HG02610 (cell line): ENCODE measurements at regions not wholly inside any gene's neighbourhood (a gene's known extent, or its start where the extent isn't known, plus 50 kb on each side); places are given as distances from the start of the nearest gene placed in this dataset.

Experiments
- ATAC-seq: cut with Tn5 transposase; IDR thresholded peaks from one replicate; pipeline ENCODE4 v1.9.1; 2021; ENCODE audit warnings: mild to moderate bottlenecking, moderate library complexity; ENCODE audit not compliant: unreplicated experiment

DNA sequence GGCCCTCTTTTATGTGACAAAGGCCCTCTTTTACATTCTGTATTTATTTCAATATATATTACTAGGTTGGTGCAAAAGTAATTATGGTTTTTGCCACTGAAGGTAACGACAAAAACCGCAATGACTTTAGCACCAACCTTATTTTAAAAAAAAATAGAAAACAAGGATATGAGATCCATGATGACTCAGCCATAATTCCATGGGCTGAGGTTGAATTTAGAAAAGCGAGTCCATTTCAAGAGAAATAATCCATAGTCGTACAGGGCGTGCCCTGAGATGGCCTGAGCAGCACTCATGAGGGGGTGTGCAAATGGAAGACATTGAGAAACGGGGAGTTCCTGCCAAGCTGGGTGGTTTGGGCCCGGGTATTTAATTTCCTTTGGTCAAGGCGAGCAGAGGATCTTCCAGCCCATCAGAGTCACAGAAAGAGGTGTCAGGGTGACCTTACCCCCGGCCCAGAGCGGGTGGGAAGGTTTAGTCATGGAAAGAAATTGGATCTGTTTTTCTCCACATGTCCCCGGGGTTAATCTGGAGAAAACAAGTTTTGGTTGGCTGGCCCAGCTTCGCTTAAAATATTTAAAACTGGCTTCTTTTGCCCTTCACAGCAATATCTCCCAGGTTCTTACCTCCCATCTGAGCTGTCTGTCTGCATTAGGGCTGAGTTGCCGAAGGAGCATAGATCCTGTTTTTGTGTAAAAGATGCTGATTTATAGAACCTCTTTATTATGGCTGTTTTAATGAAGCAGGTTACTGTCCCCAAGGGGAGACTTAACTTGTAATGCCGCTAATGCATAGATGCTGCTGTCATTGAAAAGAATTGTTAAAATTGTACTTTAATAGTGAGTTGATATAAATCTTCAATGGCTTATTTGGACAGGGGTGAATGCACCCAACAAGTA lies 255.6 kb downstream of the PREX1 start:
- ATAC-seq, result no peak

GRCh38 chr20:48569679-48570078 lies 258.1 kb downstream of the PREX1 start:
- ATAC-seq, result no peak

DNA sequence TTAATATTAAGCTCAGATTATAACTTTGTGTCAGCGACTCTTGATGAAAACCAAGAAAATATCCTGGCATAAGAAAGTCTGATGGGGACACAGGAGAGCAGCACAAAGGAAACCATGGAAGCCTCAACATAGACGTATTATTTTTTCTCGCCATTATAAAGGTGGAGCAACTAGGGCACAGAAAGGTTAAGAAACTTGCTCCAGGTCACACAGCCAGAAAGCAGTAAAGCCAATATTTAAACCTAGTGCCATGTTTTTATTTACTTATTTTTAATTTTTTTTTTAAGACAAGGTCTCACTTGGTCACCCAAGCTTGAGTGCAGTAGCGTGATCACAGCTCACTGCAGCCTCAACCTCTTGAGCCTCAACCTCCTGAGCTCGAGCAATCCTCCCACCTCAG lies 259.3 kb downstream of the PREX1 start:
- ATAC-seq, result no peak

DNA sequence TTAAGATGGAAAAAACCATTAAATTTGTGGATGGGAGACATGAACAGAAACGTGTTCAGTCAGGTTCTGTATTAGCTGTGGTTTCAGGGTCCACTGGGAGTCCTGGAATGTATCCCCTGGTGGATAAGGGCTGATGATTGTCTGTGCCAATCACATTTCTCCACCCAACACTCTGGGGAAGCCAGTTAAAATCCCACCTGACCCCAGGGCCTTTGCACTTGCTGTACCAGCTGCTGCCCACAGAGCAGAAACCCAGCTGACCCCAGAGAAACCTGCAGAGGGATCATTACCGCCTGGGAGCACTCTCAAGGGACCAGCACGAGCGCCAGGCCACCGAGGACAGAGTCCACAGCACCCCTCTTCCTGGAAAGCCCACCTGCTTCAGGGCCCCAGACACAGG lies 260.7 kb downstream of the PREX1 start:
- no peak for ATAC-seq

DNA sequence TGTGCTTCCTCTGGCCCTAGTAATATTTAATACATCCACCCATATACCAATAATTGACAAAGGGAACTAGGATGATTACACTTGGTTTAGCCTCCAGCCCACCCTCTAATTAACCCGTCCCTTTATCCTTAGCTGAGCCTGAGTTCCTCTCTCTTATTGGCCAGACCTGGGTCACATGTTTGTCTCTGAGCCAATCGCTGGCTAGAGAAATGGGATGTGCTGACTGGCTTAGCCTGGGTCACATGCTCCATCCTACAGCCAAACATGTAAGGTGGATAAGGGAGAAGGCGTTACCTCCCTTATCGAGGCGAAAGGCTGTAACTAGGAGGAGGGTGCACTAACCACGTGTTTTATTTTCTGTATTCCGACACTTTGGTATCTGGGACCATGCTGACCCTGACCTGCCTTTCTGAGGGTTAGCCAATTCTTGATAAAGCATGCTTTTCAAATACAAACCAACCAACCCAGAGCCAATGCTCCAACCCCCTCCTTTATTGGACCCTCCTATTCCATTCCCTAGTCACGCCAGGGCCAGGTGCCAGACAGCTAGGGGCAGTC lies 262.7 kb downstream of the PREX1 start:
- ATAC-seq, result no peak

DNA sequence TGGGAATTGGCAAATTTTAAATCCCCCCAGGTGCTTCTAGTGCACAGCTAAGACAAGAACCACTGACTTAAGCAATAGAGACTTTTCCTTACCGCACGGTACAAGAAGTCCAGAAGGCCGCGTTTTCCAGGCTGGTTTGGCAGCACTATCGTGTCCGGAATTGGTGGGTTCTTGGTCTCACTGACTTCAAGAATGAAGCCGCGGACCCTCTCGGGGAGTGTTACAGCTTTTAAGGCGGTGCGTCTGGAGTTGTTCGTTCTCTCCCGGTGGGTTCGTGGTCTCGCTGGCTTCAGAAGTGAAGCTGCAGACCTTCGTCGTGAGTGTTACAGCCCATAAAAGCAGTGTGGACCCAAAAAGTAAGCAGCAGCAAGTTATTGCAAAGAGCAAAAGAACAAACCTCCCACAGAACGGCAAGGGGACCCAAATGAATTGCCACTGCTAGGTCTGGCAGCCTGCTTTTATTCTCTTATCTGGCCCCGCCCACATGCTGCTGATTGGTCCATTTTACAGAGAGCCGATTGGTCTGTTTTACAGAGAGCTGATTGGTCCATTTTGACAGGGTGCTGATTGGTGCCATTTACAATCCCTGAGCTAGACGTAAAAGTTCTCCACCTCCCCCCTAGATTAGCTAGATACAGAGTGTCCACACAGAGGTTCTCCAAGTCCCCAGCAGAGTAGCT lies 264.5 kb downstream of the PREX1 start:
- ATAC-seq, result no peak

GRCh38 chr20:48562586-48563116 lies 265.1 kb downstream of the PREX1 start:
- ATAC-seq, result no peak

GRCh38 chr20:48558906-48559305 lies 268.9 kb downstream of the PREX1 start:
- no peak for ATAC-seq

DNA sequence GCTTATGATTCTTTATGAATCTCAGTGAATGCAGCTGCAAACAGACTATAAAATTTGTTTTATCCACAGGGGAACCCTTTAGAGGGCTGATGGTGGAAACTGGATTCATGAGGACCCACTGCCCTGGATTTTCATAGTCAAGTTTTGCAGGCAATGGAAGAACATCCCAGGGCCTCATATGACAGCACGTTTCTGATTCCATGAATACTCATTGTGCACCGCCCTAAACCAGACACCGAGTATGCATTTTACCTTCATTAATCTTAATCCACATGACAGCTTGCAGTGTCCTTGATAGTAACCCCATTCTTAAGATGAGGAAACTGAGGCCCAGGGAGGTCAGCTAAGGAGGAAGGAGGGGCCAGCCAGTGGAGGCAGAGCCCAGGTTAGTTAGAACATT lies 270.4 kb downstream of the PREX1 start:
- ATAC-seq, result no peak

- ATAC-seq, result no peak
Observed at GRCh38 chr20:48556956-48557355, 270.8 kb downstream of the PREX1 start.

DNA sequence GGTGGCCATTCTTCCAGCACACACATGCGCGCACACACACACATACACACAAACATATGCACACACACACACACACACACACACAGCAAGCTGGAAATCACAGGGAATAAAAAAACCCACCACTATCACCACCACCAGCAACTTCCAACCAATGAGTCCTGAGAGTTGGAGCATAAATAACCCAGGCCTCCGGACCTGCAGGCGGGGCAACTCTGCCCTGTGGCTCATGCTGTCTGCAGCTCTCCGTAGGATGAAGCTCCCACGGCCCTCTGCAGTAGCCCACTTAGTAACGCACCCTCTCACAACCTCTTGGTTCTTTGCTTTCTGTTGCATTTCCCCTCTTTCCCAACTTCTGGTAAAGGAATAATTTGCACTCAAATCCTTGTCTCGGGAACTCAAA lies 275.2 kb downstream of the PREX1 start:
- no peak for ATAC-seq

- ATAC-seq, result no peak
Observed at GRCh38 chr20:48550814-48551213, 277.0 kb downstream of the PREX1 start.

DNA sequence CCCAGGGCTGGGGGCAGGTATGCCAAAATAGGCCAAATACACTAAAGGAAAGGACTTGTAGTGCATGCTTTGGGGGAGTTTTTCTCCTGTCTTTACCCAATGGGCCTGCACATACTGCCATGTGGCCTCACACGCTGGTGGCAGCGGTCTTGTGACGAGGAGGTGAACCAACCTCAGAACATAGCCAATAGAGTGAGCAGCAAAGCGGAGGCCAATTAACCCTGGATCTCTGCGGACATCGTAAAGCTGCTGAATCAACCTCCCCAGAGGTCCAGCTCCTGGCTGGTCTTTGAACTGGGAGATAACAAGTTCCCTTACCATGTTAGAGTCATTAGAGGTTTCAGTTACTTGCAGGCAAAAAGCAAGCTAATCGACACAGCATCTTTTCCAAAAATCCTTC lies 280.1 kb downstream of the PREX1 start:
- no peak for ATAC-seq

GRCh38 chr20:48544402-48545339 lies 283.1 kb downstream of the PREX1 start:
- no peak for ATAC-seq

DNA sequence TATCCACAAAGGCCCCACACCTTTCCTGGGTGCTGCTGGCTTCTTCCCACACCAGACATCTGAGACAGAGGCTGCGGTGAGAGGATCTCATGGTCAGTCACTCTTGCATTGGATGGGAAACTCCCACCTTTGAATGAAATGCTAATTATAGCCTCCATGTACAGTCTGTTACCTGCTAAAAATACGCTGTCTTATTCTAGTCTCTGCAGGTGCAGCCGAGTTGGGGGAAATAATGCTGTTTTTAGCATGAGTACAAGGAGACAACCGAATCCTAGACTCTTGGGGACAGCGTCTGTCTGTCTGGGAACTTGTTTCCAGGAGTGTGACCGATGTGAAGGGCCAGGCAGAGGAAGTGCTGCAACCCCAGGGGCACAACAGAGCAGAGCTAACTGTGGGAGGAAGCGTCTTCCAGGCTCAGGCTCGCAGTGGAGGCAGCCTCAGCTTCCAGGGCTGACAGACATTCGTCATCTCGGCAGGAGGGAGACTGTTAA lies 286.2 kb downstream of the PREX1 start:
- no peak for ATAC-seq

- no peak for ATAC-seq
Observed at GRCh38 chr20:48538856-48539255, 288.9 kb downstream of the PREX1 start.

DNA sequence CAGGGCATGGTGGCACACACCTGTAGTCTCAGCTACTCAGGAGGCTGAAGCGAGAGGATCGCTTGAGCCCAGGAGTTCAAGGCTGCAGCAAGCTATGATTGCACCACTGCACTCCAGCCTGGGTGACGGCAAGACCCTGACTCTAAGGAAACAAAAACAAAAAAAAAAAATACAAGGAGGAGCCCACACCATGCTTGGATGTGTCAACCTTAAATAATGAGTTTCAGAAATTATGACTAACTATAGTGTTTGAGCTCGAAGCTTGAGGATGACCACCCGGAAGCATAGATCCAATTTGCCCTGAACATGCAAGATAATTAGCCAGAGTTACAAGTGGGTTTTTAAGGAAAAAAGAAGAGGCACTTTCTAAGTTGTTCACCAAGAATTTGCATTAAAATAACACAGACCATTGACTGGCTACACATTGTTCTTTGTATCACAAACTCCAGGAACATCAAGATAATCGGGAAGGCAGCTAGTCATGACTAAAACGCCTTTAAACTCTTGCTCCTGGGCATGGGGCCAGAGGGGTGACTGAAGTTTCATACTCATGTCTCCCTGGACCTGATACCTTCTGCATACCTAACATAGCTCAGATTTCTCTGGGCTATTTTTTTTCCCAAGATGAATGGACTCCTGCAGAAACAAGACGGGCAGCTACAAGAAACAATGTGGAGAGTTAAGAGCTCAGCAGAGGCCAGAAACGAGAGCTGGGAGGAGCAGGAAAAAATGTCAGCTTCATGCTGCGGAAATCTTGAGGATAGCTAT lies 289.6 kb downstream of the PREX1 start:
- no peak for ATAC-seq

- no peak for ATAC-seq
Observed at GRCh38 chr20:48536206-48536605, 291.6 kb downstream of the PREX1 start.

GRCh38 chr20:48535556-48535955 lies 292.2 kb downstream of the PREX1 start:
- no peak for ATAC-seq

DNA sequence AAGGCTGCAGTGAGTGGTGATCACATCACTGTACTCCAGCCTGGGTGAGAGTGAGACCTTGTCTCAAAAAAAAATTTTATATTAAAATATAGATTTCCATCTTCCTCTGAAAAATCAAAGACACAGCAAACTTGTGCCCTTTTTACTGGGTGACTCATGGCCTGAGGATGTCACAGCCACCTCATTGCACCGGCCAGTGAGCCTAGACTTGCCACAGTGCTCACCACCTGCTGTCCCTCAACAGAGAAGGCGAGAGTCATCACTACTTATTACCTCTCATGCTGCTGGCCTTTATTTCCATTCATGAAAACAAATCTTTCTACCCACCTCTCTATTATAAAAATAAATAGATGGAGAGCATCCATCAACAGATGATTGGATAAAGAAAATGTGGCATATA lies 295.8 kb downstream of the PREX1 start:
- ATAC-seq, result no peak
